K562 (cell line): ENCODE measurements at regions not wholly inside any gene's neighbourhood (a gene's known extent, or its start where the extent isn't known, plus 50 kb on each side); places are given as distances from the start of the nearest gene placed in this dataset.

Experiments
- ATAC-seq: fragments of 200-7000 bp; cut with Tn5 transposase; 3 replicates; pipeline ENCODE4 v1.9.1; 2020; ENCODE audit warnings: moderate library complexity
- BruUV-seq: library from RNA; stranded (reverse); fragments of 400-500 nt; replicated peaks from 2 replicates; lab custom pipeline; 2021; lab: Mats Ljungman, UMichigan
- CTCF ChIA-PET: fragments of 300-600 bp; formaldehyde crosslinking; extraction: SDS; loops from one replicate; lab custom pipeline; 2021; ENCODE audit warnings: low intra/inter-chr PET ratio; lab: Yijun Ruan, JAX
- POLR2A ChIA-PET: fragments of 300-600, 350-650 bp; sonication (Branson Sonifier 250); formaldehyde crosslinking; extraction: SDS; loops from one replicate; lab custom pipeline; 2021; ENCODE audit warnings: antibody characterized with exemption, inconsistent platforms; lab: Yijun Ruan, JAX
- DNase-seq, 4 experiments: peaks; one replicate each; pipeline versions ENCODE4 v3.0.0 to v3.0.0-alpha.2; 2011 to 2018; ENCODE audit warnings: low spot score in 3 of 4, mixed read lengths in 3 of 4; ENCODE audit errors: extremely low read depth in 1 of 4
- FAIRE-seq: peaks from 2 replicates; lab custom pipeline; 2011; peaks lifted over from hg19 to GRCh38; lab: Jason Lieb, UNC
- H2AFZ ChIP-seq: 2 replicates; pipeline ENCODE4 v1.6.0; 2011; ENCODE audit warnings: low read depth, low read length, control low read depth, inconsistent platforms
- H3K27ac ChIP-seq: fragments of 200-600 bp; 3 replicates; pipeline ENCODE4 v1.8.0; 2011; ENCODE audit warnings: low read depth, mild to moderate bottlenecking, control low read depth, inconsistent platforms, low read length, moderate library complexity, mixed read lengths; ENCODE audit errors: extremely low read depth
- H3K27me3 ChIP-seq, 2 experiments: fragments of 300-600 bp in 1 of 2; 2 replicates in 1 of 2; 3 replicates in 1 of 2; pipeline versions ENCODE4 v1.6.0 to v1.8.0; 2011; ENCODE audit warnings: inconsistent platforms in 2 of 2, low read length in 2 of 2, mild to moderate bottlenecking in 1 of 2, mixed read lengths in 1 of 2, moderate library complexity in 1 of 2; ENCODE audit not compliant: control insufficient read depth in 2 of 2, insufficient read depth in 2 of 2
- H3K36me3 ChIP-seq: fragments of 300-600 bp; 3 replicates; pipeline ENCODE4 v1.8.0; 2011; ENCODE audit warnings: mild to moderate bottlenecking, low read length, inconsistent platforms; ENCODE audit not compliant: control insufficient read depth, insufficient read depth
- H3K4me1 ChIP-seq, 2 experiments: fragments of 200-600 bp in 1 of 2; replicated peaks in 1 of 2; 2 replicates in 1 of 2; 3 replicates in 1 of 2; pipeline versions ENCODE4 v1.5.1 to v1.8.0; 2011; ENCODE audit warnings: inconsistent platforms in 2 of 2, low read length in 2 of 2, mild to moderate bottlenecking in 1 of 2, mixed read lengths in 1 of 2, moderate library complexity in 1 of 2; ENCODE audit not compliant: control insufficient read depth in 2 of 2, insufficient read depth in 2 of 2
- H3K4me2 ChIP-seq: 2 replicates; pipeline ENCODE4 v1.6.1; 2011; ENCODE audit warnings: low read length, control low read depth, inconsistent platforms, mixed read lengths; ENCODE audit not compliant: insufficient read depth
- H3K4me3 ChIP-seq: fragments of 200-600 bp; sonication (generic), shearing (Covaris generic); 2 replicates; pipeline ENCODE4 v1.5.1; 2016; ENCODE audit warnings: control low read depth, inconsistent platforms
- H3K79me2 ChIP-seq: fragments of 200-600 bp; 3 replicates; pipeline ENCODE4 v1.8.0; 2011; ENCODE audit warnings: low read length, inconsistent platforms; ENCODE audit not compliant: control insufficient read depth, insufficient read depth
- H3K9ac ChIP-seq, 2 experiments: 2 replicates each; pipeline versions ENCODE4 v1.6.0 to v1.6.1; 2011; ENCODE audit warnings: low read depth in 2 of 2, low read length in 2 of 2, control low read depth in 1 of 2, inconsistent platforms in 1 of 2, mild to moderate bottlenecking in 1 of 2, mixed read lengths in 1 of 2; ENCODE audit not compliant: insufficient read depth in 1 of 2
- H3K9me1 ChIP-seq: one replicate; pipeline ENCODE4 v1.6.0; 2011; ENCODE audit warnings: inconsistent platforms, mild to moderate bottlenecking, low read length, moderate library complexity; ENCODE audit not compliant: control insufficient read depth, insufficient read depth
- H3K9me3 ChIP-seq: replicated peaks from 2 replicates; pipeline ENCODE4 v1.5.1; 2011; ENCODE audit warnings: low read depth, low read length, inconsistent platforms; ENCODE audit not compliant: control insufficient read depth, insufficient read depth
- H4K20me1 ChIP-seq: replicated peaks from 2 replicates; pipeline ENCODE4 v1.6.1; 2011; ENCODE audit warnings: low read length, inconsistent platforms, mixed read lengths; ENCODE audit not compliant: control insufficient read depth, insufficient read depth
- ADNP ChIP-seq: fragments of 200-800 bp; sonication (Bioruptor generic); IDR thresholded peaks from 2 replicates; pipeline ENCODE4 v1.6.1; 2016; ENCODE audit warnings: missing genetic modification characterization, missing compliant biosample characterization
- ZNF408 ChIP-seq: fragments of 250-450 bp; sonication (Bioruptor Pico); IDR thresholded peaks from 2 replicates; pipeline ENCODE4 v1.4.0; 2020; ENCODE audit warnings: low read depth, mild to moderate bottlenecking, moderate library complexity
- ZNF41 ChIP-seq: fragments of 250-450 bp; sonication (Bioruptor Pico); conservative IDR thresholded peaks from 2 replicates; pipeline ENCODE4 v1.4.0; 2020; ENCODE audit warnings: mild to moderate bottlenecking
- WGBS: fragments of 100-300 bp; shearing (Covaris generic); methylation state at CpG from one replicate; pipeline ENCODE4 v1.1.6; 2016; ENCODE audit warnings: low coverage, mixed read lengths; ENCODE audit not compliant: insufficient coverage; ENCODE audit errors: missing lambda C conversion rate; 5-methylcytosine and 5-hydroxymethylcytosine counted together
- in situ Hi-C: fragments of 300-500 bp; cut with MboI; formaldehyde crosslinking; loops from 4 replicates; pipeline ENCODE4 v1.15.0; 2018; ENCODE audit warnings: inconsistent platforms, mixed read lengths
- intact Hi-C: fragments of 100-400 bp; cut with micrococcal nuclease; formaldehyde crosslinking; loops from 2 replicates; pipeline ENCODE4 v1.14.2; 2022
- TF ChIP-seq, protein P1 (sequence below): fragments of 200-800 bp; sonication (Bioruptor generic); IDR thresholded peaks from 2 replicates; pipeline ENCODE4 v1.6.1; 2017; ENCODE audit warnings: missing genetic modification characterization, missing compliant biosample characterization
- TF ChIP-seq, protein P2 (sequence below): fragments of 450-650 bp; IDR thresholded peaks from 2 replicates; pipeline ENCODE4 v1.6.1; 2016; ENCODE audit warnings: antibody characterized with exemption
- TF ChIP-seq, protein P3 (sequence below): fragments of 250-450 bp; sonication (Bioruptor Pico); IDR thresholded peaks from 2 replicates; pipeline ENCODE4 v1.8.0; 2022; ENCODE audit warnings: moderate library complexity, mild to moderate bottlenecking, inconsistent platforms
- TF ChIP-seq, protein P4 (sequence below): fragments of 450-650 bp; IDR thresholded peaks from 2 replicates; pipeline ENCODE4 v1.6.1; 2016; ENCODE audit warnings: mild to moderate bottlenecking, moderate library complexity

DNA sequence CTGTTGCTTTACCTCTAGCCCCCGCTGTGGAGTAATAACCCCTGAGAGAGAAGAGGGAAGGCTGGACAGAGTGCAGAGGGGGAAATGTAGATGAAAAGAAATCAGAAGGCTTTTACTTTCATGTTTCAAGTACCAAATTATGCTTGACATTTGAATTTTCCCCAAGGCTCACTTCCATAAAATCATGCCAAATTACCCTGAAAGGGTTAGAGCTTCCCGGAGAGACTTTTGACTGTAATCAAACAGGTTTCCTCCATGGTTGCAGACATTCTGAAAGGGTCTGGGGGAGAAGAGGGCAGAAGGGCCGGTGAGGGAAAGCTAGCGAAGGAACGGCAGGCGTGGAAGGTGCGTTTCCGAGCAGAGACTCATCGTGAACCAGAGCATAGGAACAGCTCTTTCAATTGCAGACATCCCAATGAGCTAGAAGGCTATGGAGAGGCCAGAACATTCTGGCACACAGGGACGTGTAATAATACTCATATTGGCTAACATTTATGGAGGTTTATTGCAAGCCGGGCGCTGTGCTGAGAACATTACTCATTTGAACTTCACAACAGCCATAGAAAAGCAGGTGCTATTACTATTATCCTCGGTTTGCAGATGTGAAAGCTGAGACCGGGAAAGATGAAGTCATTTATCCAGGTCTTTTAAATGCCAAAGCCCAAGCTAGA, 620.8 kb upstream of the AUTS2 start:
- ChIA-PET POLR2A (interaction anchor here (0.7 to 1.0 kb wide), 2 partner anchors 8 to 93 kb away, joined by 3 to 4 read pairs; no protein-coding TSS in a partner anchor), CTCF (no interaction called here)
- Histone ChIP-seq H3K9me1 (no peaks in the 10 kb centered on the region), H3K27me3 (no peaks in the 10 kb centered on the region), H3K79me2 (no peaks in the 10 kb centered on the region), H3K4me1 (no peaks in the 10 kb centered on the region), H3K9ac (no peak overlapping the region), H3K9me3 (no peaks in the 10 kb centered on the region), H3K27ac (no peak overlapping the region), H3K4me3 (no peak overlapping the region), H3K4me2 (no peak overlapping the region), H4K20me1 (no peaks in the 10 kb centered on the region), H3K36me3 (no peaks in the 10 kb centered on the region), H2AFZ (no peak overlapping the region)
- in situ Hi-C loops, result no loop called here
- WGBS, result 1% methylated on average over 14 of the region's 14 CpGs
- FAIRE-seq (no peak), ATAC-seq (no peak), DNase-seq (no peak)
- intact Hi-C loops, result no loop called here
- BruUV-seq, result no TSS peak
- TF ChIP-seq, protein P1, sequence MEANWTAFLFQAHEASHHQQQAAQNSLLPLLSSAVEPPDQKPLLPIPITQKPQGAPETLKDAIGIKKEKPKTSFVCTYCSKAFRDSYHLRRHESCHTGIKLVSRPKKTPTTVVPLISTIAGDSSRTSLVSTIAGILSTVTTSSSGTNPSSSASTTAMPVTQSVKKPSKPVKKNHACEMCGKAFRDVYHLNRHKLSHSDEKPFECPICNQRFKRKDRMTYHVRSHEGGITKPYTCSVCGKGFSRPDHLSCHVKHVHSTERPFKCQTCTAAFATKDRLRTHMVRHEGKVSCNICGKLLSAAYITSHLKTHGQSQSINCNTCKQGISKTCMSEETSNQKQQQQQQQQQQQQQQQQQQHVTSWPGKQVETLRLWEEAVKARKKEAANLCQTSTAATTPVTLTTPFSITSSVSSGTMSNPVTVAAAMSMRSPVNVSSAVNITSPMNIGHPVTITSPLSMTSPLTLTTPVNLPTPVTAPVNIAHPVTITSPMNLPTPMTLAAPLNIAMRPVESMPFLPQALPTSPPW (CRISPR knock-in tag), result no peak
- TF ChIP-seq ADNP (tag), result no peak
- TF ChIP-seq, protein P2, sequence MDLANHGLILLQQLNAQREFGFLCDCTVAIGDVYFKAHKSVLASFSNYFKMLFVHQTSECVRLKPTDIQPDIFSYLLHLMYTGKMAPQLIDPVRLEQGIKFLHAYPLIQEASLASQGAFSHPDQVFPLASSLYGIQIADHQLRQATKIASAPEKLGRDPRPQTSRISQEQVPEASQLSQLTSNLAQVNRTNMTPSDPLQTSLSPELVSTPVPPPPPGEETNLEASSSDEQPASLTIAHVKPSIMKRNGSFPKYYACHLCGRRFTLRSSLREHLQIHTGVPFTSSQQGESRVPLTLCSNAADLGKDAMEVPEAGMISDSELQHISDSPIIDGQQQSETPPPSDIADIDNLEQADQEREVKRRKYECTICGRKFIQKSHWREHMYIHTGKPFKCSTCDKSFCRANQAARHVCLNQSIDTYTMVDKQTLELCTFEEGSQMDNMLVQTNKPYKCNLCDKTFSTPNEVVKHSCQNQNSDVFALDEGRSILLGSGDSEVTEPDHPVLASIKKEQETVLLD, result no peak
- TF ChIP-seq ZNF408 (CRISPR knock-in tag), result no peak
- TF ChIP-seq, protein P3, sequence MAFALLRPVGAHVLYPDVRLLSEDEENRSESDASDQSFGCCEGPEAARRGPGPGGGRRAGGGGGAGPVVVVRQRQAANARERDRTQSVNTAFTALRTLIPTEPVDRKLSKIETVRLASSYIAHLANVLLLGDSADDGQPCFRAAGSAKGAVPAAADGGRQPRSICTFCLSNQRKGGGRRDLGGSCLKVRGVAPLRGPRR (CRISPR knock-in tag), result no peak
- TF ChIP-seq ZNF41, result no peak
- TF ChIP-seq, protein P4, sequence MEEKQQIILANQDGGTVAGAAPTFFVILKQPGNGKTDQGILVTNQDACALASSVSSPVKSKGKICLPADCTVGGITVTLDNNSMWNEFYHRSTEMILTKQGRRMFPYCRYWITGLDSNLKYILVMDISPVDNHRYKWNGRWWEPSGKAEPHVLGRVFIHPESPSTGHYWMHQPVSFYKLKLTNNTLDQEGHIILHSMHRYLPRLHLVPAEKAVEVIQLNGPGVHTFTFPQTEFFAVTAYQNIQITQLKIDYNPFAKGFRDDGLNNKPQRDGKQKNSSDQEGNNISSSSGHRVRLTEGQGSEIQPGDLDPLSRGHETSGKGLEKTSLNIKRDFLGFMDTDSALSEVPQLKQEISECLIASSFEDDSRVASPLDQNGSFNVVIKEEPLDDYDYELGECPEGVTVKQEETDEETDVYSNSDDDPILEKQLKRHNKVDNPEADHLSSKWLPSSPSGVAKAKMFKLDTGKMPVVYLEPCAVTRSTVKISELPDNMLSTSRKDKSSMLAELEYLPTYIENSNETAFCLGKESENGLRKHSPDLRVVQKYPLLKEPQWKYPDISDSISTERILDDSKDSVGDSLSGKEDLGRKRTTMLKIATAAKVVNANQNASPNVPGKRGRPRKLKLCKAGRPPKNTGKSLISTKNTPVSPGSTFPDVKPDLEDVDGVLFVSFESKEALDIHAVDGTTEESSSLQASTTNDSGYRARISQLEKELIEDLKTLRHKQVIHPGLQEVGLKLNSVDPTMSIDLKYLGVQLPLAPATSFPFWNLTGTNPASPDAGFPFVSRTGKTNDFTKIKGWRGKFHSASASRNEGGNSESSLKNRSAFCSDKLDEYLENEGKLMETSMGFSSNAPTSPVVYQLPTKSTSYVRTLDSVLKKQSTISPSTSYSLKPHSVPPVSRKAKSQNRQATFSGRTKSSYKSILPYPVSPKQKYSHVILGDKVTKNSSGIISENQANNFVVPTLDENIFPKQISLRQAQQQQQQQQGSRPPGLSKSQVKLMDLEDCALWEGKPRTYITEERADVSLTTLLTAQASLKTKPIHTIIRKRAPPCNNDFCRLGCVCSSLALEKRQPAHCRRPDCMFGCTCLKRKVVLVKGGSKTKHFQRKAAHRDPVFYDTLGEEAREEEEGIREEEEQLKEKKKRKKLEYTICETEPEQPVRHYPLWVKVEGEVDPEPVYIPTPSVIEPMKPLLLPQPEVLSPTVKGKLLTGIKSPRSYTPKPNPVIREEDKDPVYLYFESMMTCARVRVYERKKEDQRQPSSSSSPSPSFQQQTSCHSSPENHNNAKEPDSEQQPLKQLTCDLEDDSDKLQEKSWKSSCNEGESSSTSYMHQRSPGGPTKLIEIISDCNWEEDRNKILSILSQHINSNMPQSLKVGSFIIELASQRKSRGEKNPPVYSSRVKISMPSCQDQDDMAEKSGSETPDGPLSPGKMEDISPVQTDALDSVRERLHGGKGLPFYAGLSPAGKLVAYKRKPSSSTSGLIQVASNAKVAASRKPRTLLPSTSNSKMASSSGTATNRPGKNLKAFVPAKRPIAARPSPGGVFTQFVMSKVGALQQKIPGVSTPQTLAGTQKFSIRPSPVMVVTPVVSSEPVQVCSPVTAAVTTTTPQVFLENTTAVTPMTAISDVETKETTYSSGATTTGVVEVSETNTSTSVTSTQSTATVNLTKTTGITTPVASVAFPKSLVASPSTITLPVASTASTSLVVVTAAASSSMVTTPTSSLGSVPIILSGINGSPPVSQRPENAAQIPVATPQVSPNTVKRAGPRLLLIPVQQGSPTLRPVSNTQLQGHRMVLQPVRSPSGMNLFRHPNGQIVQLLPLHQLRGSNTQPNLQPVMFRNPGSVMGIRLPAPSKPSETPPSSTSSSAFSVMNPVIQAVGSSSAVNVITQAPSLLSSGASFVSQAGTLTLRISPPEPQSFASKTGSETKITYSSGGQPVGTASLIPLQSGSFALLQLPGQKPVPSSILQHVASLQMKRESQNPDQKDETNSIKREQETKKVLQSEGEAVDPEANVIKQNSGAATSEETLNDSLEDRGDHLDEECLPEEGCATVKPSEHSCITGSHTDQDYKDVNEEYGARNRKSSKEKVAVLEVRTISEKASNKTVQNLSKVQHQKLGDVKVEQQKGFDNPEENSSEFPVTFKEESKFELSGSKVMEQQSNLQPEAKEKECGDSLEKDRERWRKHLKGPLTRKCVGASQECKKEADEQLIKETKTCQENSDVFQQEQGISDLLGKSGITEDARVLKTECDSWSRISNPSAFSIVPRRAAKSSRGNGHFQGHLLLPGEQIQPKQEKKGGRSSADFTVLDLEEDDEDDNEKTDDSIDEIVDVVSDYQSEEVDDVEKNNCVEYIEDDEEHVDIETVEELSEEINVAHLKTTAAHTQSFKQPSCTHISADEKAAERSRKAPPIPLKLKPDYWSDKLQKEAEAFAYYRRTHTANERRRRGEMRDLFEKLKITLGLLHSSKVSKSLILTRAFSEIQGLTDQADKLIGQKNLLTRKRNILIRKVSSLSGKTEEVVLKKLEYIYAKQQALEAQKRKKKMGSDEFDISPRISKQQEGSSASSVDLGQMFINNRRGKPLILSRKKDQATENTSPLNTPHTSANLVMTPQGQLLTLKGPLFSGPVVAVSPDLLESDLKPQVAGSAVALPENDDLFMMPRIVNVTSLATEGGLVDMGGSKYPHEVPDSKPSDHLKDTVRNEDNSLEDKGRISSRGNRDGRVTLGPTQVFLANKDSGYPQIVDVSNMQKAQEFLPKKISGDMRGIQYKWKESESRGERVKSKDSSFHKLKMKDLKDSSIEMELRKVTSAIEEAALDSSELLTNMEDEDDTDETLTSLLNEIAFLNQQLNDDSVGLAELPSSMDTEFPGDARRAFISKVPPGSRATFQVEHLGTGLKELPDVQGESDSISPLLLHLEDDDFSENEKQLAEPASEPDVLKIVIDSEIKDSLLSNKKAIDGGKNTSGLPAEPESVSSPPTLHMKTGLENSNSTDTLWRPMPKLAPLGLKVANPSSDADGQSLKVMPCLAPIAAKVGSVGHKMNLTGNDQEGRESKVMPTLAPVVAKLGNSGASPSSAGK, result no peak
